GM23248 (cell line): ENCODE measurements at regions not wholly inside any gene's neighbourhood (a gene's known extent, or its start where the extent isn't known, plus 50 kb on each side); places are given as distances from the start of the nearest gene placed in this dataset.

ENCODE experiments used
- EZH2 ChIP-seq: fragments of 200-600 bp; sonication (generic); IDR thresholded peaks from 2 replicates; pipeline ENCODE4 v1.6.1; 2018; ENCODE audit warnings: antibody characterized with exemption, mild to moderate bottlenecking; ENCODE audit not compliant: insufficient read depth, poor library complexity, severe bottlenecking
- EZH2phosphoT487 ChIP-seq: fragments of 200-600 bp; sonication (generic); IDR thresholded peaks from 2 replicates; pipeline ENCODE4 v1.6.1; 2018; ENCODE audit warnings: antibody characterized with exemption, moderate library complexity, mild to moderate bottlenecking, low read depth; ENCODE audit not compliant: insufficient read depth

DNA sequence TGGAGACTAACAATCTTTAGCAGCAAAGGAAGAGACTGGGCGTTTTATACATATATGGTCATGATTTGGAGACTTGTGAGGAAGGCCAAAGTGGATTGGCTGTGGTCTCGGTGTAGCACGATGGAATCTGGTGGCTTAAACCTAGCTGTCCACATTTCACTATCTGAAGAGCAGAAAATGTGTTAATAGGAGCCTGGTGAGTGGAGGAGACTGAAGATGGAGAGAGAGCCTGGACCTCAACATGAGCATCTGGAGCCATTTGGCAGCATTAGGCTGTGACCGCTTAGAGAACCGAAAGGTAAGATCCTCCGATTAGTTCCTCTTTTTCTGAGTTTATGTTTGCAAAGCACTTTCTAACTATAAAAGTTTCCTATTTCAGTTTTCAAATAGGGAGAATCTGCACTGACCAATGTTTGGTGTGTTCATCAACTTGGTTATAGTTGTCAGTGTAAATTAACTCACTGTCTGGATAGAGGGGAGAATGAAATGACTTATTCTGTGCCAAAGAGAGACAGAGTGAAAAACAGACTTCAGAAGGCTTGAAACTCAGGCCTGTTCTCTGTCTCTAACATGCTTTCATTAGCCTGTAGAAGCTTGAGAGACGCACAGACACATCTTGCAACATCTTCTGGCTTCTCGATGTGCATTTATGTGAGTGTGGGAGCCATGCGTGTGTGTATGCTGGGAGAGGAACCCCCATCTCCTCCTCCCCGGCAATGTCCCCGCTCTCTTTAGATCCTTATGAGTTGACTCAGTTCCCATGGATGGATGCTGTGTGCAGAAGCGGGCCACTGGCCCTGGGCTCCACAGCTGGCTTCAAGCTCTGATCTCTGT, 244.7 kb upstream of the TBL1XR1 start:
- TF ChIP-seq EZH2 (no peak), EZH2phosphoT487 (no peak)
